ENCODE measurements at regions not wholly inside any gene's neighbourhood (a gene's known extent, or its start where the extent isn't known, plus 50 kb on each side); places are given as distances from the start of the nearest gene placed in this dataset.

- TF ChIP-seq CTCF (IDR thresholded peaks at IDR 0.05): no peak
- no peak for TF ChIP-seq POLR2A (IDR thresholded peaks at IDR 0.05)
- no peak for TF ChIP-seq POLR2AphosphoS5 (IDR thresholded peaks at IDR 0.05)
Measured at GRCh38 chr18:38330573-38330972, 765.0 kb upstream of the CELF4 start.

Data from sigmoid colon (tissue), 4 donors.